AML-193 (cell line): ENCODE measurements at regions not wholly inside any gene's neighbourhood (a gene's known extent, or its start where the extent isn't known, plus 50 kb on each side); places are given as distances from the start of the nearest gene placed in this dataset.
"Not testable (repeated sequence)": the region's sequence is repeated elsewhere in the genome, so short reads cannot be mapped to it uniquely, and the experiment has no call there.

Experiments used
- DNase-seq, 2 experiments: peaks; one replicate each; lab custom pipeline; 2025; lab: John Stamatoyannopoulos, UW

DNA sequence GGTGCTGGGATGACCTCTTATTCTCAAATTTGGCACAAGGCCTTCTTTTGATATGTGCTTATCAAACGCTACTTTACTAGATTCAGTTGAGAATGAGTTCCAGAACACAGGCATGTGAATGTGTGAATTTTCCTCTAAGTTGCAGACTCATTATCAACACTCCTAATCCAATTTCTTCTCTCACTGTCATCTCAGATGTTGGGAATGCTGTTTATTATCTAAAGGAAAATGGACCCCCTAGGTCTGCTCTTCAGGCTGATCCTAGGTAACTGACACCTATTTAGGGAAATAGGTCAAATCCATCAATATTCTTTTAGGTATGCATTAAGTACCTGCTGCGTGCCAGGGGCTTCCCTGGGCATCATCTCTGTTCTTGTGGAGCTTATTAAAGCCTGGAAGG, 215.0 kb upstream of the NOX3 start:
- DNase-seq: no peak

DNA sequence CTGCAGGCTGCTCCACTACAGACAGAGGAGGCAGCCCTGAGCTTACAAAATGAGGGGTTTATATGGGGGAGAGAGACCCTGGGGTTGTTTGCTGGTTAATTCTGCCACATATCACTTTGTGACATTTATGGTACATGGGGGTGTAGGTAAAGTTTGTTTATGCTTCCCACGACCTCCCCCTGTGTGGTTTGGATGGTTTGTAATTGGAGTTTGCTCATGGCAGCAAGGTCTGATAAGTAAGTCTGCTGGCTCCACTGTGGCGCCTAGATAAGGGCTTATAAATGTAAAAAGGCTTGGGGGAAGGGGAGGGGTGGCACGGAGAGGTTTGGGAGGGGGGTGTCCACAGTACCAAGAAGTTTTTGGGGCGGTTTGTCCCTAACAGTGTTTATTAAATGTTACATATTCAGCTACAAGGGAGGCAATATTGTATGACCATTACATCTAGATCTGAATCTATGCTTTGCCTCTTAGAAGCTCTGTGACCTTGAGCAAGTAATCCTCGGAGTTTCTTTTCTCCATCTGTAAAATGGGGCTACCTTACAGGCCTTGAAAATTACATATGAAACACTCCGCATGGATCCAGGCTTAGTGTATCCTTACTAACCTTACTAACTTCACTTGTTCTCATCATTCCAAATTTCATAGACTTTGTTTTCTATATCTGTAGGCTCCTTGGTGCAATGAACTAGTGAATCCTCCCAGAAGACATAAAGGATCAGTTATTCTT, 204.8 kb upstream of the NOX3 start:
- DNase-seq: no peak

DNA sequence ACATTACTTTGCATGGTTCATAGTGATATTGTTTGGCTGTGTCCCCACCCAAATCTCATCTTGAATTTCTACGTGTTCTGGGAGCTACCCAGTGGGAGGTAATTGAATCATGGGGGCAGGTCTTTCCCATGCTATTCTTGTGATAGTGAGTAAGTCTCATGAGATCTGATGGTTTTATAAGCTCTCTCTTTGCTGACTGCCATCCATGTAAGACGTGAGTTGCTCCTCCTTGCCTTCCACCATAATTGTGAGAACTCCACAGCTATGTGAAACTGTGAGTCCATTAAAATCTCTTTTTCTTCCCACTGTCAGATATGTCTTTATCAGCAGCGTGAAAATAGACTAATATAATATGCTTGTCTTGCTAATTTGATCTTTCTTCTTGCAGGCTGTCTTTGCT, 200.4 kb upstream of the NOX3 start:
- no peak for DNase-seq

DNA sequence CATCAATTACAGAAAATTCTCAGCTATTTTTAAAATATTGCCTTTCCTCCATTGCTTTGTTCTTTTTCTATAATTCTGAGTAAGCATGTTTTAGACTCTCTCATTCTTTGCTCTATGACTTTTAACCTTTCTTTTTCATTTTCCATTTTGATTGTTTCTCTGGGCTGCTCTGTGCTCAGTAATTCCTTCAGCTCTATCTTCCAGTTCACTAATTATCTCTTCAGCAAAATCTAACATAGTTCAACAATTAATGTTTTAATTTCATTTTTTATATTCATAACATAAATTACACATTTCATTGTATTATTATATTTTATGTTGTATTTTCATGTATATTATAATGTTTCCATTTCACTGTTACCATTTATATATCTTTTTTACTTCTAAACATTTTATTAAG, 198.8 kb upstream of the NOX3 start:
- no peak for DNase-seq

DNA sequence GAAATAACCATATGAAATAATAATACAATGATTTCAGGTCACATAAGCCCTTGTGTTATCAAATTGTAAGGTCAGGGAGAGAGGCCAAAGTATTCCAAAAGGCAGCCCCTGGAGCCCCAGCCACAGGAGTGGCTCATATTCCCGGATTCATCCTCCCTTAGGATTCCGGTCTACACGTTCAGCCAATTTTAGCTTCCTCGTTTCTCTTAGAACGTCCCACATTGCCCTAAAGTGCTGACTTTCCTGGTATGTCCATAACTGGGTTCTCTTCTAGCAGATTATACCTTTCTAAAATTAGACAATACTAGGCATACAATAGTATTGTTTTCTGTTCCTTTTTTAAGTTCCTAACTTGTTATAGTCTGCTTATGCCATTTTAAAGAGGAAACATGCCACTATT, 192.7 kb upstream of the NOX3 start:
- DNase-seq: no peak

DNA sequence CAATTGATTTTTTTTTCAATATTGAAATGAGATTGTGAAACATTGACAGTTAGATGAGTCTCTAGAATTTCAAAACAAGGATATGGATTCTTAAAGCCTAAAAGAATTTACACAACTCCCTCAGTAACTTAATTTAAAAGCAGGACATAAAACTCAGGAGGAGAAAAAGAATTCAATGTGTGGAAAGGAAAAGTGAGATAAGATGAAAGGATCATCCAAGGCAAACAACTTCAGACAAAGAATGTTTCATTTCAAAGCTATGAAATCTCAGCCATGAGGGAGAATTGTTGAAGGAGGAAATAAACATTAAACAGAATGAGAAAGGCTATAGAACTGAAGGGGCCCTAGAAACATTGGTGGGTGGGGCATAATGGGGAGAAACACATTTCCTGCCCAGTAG, 191.7 kb upstream of the NOX3 start:
- DNase-seq: no peak

DNA sequence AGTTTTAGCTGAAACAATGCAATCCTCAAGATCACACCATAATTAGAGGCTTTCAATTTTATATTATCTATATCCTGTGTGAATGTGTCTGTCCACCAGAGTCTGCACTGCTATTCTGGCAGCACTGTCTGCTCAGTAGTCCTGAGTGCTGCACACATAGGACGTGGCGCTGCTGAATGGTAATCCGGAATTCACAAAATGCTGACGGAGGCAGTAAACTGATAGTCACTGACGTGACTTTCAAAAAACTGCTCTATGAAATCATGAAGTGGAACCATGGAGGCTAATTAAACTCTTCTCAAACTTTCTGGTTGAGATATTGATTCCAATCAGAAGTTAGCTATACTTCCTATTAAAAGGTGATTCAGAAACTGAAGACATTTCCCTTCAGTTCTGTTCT, 190.8 kb upstream of the NOX3 start:
- DNase-seq: no peak

DNA sequence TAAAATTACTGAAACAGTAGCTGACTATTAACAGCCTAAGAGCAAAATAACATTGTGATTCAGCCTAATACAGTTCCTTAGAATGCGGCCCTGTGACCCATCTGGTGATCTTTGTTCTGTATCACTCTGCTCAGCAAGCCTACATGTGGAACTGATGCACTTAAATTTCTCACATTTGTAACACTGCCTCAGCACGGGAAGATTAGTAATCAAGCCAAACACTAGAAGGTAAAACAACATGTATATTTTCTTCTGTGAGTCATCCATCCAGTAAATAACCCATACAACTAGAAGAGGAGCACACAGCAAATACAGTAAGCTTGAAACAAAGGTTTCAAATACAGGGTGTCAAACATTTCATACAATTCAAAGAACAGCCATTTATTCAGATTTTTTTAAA, 189.7 kb upstream of the NOX3 start:
- no peak for DNase-seq

DNA sequence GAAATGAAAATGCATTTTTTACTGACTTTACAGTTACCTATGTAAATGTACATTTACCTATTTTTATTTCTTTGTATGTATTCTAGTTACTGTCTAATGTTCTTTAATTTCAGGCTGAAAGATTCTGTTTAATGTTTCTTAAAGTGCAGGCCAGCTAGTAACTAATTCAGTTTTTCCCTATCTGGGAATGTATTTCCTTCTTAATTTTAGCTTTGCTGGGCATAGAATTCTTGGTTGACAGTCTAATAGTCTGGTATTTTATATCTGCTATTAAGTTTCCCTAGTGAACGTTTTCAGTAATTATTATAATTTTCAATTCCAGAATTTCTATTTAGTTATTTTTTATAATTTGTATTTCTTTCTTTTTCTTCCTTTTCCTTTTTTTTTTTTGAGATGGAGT, 186.0 kb upstream of the NOX3 start:
- no peak for DNase-seq

DNA sequence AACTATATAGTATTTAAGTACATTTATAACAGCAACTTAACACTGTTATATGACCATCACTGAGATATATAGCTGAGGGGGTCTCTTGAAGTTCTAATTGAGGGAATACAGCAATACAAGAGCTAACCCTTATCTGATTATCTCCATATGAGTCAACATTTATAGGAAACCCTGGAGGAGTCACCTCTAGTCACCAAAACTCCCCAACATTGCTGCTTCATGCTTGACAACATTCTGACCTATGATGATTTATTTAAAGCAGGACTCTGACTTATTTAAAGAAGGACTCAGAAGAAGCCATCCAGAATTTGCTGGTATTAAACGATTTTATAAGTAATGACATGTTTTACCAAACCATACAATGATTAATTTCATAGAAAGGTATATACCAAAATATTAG, 182.6 kb upstream of the NOX3 start:
- no peak for DNase-seq

DNA sequence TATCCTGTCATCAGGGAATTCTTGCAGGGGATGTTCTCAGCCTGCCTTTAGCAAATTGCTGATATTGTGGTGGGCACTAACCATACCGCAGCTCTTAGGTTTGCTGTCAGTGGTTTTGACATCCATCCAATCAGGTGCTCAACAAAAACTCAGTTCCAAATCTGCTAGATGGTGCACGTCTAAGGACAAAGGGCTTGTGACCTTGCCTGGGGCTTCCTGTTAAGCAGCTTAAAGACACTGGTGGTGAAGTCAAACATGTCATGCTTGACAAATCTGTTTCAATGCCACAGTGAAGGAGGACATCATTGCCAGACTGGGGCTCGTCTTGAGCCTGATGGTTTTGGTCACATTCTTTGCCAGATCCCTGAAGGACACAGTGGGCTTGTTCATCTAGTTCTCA, 179.8 kb upstream of the NOX3 start:
- DNase-seq: no peak

DNA sequence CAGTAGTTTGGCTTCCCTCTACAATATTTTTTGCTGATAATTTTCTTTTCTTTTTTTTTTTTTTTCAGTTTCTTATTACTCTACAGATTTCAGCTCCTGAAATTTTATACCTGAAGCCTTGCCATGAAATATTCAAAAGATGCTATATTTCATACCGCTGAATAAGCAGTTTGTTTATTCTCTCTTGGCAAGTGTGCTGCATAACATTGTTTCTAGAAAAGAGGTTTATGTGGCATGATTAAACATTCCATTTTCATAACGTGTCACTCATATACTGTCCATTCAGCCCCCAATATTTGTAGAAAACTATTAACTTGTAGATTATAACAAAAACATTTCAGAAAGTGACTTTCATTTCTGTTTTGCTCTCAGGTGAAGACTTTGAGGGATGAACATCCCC, 174.4 kb upstream of the NOX3 start:
- no peak for DNase-seq

DNA sequence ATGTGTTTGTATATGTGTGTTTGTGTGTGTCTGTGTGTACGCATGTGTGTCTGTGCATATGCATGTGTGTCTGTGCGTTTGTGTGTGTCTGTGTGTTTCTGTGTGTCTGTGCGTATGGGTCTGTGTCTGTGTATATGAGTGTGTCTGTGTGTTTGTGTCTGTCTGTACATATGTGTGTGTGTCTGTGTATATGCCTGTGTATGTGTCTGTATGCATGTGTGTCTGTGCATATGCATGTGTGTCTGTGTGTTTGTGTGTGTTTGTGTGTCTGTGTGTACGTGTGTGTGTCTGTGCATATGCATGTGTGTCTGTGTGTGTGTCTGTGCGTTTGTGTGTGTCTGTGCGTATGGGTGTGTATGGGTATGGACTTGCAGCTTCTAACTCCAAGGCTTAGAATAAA, 174.0 kb upstream of the NOX3 start:
- DNase-seq: no peak

DNA sequence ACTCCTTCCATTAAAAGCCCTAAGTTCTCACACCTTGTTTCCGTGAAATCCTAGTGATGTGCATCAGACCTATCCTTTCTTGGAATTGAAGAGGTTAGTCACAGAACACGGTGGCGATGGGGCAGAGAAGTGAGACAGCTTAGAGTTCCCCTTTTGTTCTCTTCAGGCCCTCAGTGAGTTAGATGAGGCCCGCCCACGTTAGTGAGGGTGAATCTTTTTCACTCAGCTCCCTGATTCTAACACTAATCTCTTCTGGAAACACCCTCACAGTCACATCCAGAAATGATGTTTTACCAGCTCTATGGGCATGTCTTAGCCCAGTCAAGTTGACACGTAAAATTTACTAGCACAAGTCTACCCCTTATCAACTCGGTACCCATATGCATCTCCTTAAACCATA, 172.7 kb upstream of the NOX3 start:
- DNase-seq: no peak

DNA sequence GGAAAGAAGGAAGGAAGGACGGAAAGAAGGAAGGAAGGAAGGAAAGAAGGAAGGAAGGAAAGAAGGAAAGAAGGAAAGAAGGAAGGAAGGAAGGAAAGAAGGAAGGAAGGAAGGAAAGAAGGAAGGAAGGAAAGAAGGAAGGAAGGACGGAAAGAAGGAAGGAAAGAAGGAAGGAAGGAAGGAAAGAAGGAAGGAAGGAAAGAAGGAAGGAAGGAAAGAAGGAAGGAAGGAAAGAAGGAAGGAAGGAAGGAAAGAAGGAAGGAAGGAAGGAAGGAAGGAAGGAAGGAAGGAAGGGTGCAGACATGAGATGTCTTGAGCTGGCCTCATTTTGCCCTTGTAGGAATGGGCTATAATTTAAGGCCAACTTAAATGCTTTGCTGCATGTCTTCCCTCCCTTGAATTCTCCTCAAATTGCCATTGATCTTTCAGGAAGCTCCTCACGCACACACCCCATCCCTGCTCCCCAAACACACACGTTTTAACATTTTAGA, 172.1 kb upstream of the NOX3 start:
- not testable (repeated sequence) for DNase-seq

DNA sequence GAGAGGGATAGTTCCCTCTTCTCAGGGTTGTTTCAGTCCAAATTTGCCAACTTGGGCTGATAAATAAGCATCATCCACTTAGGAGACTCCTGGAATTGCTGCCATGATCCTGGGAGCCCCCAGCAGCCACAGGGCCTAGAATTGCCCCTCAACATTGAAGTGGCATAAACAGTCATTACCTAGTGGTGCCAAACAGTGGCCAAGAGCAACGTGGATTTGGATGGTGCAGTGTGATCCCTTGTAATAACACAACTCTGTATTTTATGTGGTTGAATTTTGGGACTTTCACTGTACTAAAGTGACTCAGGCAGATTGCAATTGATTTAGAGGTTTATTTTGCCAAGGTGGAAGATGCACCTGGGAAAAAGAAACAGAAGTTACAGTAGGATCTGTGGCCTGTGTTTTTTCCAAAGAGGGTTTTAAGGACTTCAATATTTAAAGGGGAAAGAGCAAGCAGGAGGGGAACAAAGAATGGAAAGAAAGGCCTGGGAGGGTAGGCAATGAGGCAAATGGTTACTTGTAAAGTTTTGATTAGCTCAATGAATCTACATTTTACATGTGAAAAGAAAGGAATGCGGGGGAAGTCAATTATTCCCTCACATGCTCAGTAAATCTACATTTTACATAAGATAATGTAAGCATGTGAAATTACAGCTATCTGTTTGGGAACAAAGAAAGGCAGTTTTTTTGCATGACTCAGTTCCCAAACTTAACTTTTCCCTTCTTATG, 168.0 kb upstream of the NOX3 start:
- DNase-seq: no peak

DNA sequence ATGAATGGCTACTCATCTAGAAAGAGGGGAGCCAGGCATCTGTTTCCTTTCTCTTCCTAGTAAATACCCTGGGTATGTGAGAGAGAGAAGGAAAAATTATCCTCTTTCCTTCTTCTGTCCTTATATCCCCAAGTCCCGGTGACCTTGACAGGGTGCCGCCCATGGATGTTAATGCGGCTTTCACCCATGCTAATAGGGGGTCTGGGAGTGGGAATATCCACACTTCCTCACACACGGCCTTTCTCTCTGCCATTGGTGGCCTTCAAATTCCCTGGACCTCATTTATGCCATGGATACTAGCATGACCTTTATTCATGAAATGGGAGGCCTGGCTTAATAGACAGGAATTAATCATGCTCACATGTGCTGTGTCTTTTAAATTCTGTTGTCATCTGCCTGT, 159.0 kb upstream of the NOX3 start:
- DNase-seq: no peak

DNA sequence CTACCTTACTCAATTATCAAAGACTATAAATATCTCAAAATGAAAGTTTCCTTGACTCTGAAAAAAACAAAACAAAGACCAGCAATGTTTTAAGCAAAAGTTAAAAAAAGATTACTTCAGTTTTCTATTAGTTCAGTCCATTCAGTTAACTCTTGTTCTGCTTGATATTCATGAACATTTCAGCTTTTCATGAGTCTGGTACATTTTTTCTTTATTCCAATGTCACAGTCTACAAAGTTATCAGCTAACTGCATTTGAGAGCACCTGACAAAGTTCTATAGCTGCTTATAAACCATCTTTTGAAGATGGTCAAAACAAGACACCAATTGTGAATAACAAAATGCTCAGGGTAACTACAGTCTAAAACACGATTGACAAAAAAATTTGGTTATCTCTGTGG, 156.1 kb upstream of the NOX3 start:
- no peak for DNase-seq

DNA sequence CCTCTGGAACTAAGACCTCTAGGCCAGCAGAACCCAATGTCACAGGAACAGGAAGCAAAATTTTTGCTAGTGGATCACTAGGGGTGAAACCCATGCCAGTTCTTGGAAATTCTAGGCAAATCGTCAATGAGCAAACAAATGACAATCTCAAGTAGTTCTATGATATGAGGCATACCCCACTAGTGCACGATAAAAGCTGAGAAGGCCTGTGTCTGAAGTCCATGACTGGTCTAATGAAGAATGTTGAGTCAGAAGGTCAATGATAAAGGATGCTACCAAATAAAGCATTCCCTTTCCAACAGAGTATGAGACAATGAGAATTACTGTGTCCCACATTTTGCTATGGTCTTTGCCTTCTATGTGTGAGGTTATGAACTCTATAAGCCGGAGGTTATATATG, 149.4 kb upstream of the NOX3 start:
- DNase-seq: no peak

DNA sequence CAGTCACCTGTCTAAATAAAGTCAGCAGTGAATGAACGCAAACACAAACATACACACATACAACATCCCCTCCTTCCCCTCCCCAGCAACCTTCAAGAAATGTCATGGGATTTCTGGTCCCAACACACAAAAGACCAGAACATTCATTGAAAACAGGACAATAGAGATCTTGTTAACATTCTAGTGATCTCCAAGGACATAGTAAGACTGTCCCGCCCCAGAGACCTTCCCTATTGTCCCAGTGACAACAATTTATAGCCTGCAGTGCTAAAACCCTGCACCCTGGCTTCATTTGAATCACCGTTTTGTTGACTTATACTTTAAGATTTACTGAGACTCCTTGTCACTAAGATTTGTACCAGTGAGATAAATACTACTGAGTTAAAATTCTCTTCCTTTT, 143.9 kb upstream of the NOX3 start:
- no peak for DNase-seq

DNA sequence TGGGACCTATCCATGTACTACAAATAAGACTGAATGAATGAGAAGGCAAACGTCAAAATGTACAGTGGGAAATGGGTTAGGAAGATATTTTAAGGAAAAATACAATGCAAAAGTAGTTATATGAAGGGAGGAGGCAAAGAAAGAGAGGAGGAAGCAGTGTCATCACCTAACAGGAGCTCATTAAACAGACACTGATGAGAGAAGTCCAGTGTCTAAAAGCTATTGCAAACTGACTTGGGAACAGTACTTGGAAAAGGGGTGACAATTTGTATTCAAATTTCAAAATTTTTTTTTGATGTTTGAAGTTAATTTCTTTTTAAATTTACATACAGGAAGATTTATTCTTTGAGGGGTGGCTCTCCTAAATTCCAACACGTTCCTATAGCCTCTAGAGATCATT, 143.5 kb upstream of the NOX3 start:
- DNase-seq: no peak

DNA sequence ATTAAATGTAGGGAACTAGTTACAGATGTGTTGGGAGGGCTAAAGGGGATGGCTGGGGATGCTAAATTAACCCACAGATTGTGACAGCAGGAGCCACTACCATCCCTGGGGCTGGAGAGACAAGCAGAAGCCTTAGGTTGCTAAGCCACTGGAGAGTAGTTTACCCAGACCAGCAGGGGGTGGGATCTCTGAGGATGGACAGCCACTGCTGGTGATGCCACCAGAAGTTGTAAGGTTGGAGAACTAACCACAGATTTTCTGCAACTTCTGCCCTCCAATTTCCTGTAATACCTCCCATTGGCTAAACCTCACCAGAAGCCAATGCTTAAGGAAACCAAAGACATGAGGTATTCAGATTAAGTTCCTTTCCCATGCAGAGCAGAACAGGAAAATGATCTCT, 139.6 kb upstream of the NOX3 start:
- DNase-seq: no peak

DNA sequence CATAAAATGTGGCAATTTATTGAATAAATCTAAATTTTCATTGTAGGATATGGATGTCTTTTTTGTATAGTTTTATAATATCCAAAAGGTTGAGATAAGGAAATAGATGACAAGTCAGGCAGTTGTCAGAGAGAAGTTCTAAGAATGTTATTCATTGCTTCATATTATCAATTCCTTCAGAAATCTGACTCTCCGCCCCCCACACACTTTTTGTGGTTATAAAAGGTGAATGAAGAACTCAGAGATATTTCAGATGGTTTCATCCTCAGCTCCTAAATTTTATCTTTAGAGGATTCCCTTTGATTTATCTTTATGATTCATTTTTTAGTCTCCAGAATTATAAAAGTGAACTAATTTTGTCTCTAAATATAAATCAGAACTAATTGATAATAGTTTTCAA, 136.1 kb upstream of the NOX3 start:
- no peak for DNase-seq

DNA sequence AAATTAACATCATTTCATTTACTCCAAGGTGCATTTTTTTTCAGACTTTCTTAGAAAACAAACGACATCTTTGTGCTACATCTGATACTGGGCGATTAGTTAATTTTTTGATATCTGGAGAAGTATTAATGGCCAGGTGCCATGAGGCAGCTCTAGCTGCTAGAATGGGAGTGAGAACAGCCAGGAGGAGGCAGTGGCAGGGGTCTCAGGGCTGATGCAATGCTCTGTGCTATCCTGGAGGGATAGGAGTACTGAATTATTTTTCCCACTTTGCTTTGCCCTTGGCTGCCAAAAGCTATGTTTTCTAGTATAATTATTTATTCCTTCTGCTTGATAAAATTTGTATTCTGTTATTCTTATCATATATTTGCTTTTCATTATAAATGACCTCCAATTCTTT, 133.6 kb upstream of the NOX3 start:
- DNase-seq: no peak
